ENCODE measurements at regions not wholly inside any gene's neighbourhood (a gene's known extent, or its start where the extent isn't known, plus 50 kb on each side); places are given as distances from the start of the nearest gene placed in this dataset.
"Not testable (repeated sequence)": the region's sequence is repeated elsewhere in the genome, so short reads cannot be mapped to it uniquely, and the experiment has no call there.

GRCh38 chr6:91082311-91082832, 495.5 kb upstream of the MAP3K7 start:
- no peak for DNase-seq

GRCh38 chr6:91081452-91082067, 494.7 kb upstream of the MAP3K7 start:
- no peak for DNase-seq

- no peak for DNase-seq
Observed at GRCh38 chr6:91080871-91081270, 494.0 kb upstream of the MAP3K7 start.

GRCh38 chr6:91079969-91080368, 493.1 kb upstream of the MAP3K7 start:
- DNase-seq = no peak

- no peak for DNase-seq
Observed at GRCh38 chr6:91075244-91075976, 488.5 kb upstream of the MAP3K7 start.

GRCh38 chr6:91063362-91063761, 476.5 kb upstream of the MAP3K7 start:
- no peak for DNase-seq

- no peak for DNase-seq
Observed at GRCh38 chr6:91057689-91058088, 470.8 kb upstream of the MAP3K7 start.

GRCh38 chr6:91055959-91056358, 469.1 kb upstream of the MAP3K7 start:
- no peak for DNase-seq

GRCh38 chr6:91052473-91053450, 465.9 kb upstream of the MAP3K7 start:
- DNase-seq = not testable (repeated sequence)

- no peak for DNase-seq
Observed at GRCh38 chr6:91045161-91045560, 458.3 kb upstream of the MAP3K7 start.

GRCh38 chr6:91043751-91044150, 456.9 kb upstream of the MAP3K7 start:
- no peak for DNase-seq

GRCh38 chr6:91042656-91043055, 455.8 kb upstream of the MAP3K7 start:
- DNase-seq = no peak

GRCh38 chr6:91033964-91034363, 447.1 kb upstream of the MAP3K7 start:
- no peak for DNase-seq

GRCh38 chr6:91031581-91031980, 444.7 kb upstream of the MAP3K7 start:
- no peak for DNase-seq

GRCh38 chr6:91029211-91029610, 442.3 kb upstream of the MAP3K7 start:
- DNase-seq = no peak

- DNase-seq = no peak
Observed at GRCh38 chr6:91023529-91023928, 436.7 kb upstream of the MAP3K7 start.

- DNase-seq = no peak
Observed at GRCh38 chr6:91020744-91021143, 433.9 kb upstream of the MAP3K7 start.

GRCh38 chr6:91018586-91018985, 431.7 kb upstream of the MAP3K7 start:
- no peak for DNase-seq

- DNase-seq = no peak
Observed at GRCh38 chr6:91013511-91013910, 426.6 kb upstream of the MAP3K7 start.

- no peak for DNase-seq
Observed at GRCh38 chr6:90997076-90997475, 410.2 kb upstream of the MAP3K7 start.

GRCh38 chr6:90993770-90994169, 406.9 kb upstream of the MAP3K7 start:
- DNase-seq = no peak

GRCh38 chr6:90989763-90990162, 402.9 kb upstream of the MAP3K7 start:
- no peak for DNase-seq

- DNase-seq = no peak
Observed at GRCh38 chr6:90984066-90984465, 397.2 kb upstream of the MAP3K7 start.

Measured in stimulated activated CD4-positive, alpha-beta T cell treated with anti-CD3 and anti-CD28 coated beads, Interleukin-2, amount 100 ng/mL, for 24 hours (primary cell).